ENCODE measurements at regions not wholly inside any gene's neighbourhood (a gene's known extent, or its start where the extent isn't known, plus 50 kb on each side); places are given as distances from the start of the nearest gene placed in this dataset.

- TF ChIP-seq EZH2 (IDR thresholded peaks at IDR 0.05; ENCODE audit: insufficient read depth, poor library complexity, severe bottlenecking), result no peak
- no peak for TF ChIP-seq EZH2phosphoT487 (IDR thresholded peaks at IDR 0.05; ENCODE audit: insufficient read depth, low read depth)
Observed at GRCh38 chr22:48897645-48898370, 929.9 kb downstream of the BRD1 start.
